ENCODE measurements at regions not wholly inside any gene's neighbourhood (a gene's known extent, or its start where the extent isn't known, plus 50 kb on each side); places are given as distances from the start of the nearest gene placed in this dataset.

DNA sequence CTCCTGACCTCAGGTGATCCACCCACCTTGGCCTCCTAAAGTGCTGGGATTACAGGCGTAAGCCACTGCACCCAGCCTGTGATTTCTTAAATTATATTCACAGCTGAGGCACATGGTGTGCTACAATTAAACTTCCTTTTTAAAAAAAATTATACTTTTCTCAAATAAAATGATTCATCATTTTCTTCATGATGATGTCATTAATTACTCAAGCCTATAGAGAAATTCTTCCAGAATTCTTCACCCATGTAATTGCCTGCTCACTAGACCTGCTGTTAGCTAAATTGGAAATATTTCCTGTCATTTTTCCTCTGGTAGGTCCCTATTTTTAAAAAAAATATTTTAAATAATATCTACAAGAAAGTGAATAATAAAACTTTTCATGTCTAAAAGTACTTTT is 440.0 kb upstream of the ANO3 start:
- no peak for TF ChIP-seq CHD2 (IDR thresholded peaks at IDR 0.05; ENCODE audit: low read length, partially characterized antibody)
- no peak for TF ChIP-seq FOSL2 (IDR thresholded peaks at IDR 0.05; ENCODE audit: borderline replicate concordance, low read depth)
- TF ChIP-seq, protein P1, sequence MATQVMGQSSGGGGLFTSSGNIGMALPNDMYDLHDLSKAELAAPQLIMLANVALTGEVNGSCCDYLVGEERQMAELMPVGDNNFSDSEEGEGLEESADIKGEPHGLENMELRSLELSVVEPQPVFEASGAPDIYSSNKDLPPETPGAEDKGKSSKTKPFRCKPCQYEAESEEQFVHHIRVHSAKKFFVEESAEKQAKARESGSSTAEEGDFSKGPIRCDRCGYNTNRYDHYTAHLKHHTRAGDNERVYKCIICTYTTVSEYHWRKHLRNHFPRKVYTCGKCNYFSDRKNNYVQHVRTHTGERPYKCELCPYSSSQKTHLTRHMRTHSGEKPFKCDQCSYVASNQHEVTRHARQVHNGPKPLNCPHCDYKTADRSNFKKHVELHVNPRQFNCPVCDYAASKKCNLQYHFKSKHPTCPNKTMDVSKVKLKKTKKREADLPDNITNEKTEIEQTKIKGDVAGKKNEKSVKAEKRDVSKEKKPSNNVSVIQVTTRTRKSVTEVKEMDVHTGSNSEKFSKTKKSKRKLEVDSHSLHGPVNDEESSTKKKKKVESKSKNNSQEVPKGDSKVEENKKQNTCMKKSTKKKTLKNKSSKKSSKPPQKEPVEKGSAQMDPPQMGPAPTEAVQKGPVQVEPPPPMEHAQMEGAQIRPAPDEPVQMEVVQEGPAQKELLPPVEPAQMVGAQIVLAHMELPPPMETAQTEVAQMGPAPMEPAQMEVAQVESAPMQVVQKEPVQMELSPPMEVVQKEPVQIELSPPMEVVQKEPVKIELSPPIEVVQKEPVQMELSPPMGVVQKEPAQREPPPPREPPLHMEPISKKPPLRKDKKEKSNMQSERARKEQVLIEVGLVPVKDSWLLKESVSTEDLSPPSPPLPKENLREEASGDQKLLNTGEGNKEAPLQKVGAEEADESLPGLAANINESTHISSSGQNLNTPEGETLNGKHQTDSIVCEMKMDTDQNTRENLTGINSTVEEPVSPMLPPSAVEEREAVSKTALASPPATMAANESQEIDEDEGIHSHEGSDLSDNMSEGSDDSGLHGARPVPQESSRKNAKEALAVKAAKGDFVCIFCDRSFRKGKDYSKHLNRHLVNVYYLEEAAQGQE (IDR thresholded peaks at IDR 0.05; ENCODE audit: low read depth, low read length): no peak
- TF ChIP-seq EP300 (IDR thresholded peaks at IDR 0.05; ENCODE audit: borderline replicate concordance in 1 of 2, low read depth in 1 of 2, low read length in 1 of 2): no peak
- TF ChIP-seq, protein P2, sequence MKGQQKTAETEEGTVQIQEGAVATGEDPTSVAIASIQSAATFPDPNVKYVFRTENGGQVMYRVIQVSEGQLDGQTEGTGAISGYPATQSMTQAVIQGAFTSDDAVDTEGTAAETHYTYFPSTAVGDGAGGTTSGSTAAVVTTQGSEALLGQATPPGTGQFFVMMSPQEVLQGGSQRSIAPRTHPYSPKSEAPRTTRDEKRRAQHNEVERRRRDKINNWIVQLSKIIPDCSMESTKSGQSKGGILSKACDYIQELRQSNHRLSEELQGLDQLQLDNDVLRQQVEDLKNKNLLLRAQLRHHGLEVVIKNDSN (IDR thresholded peaks at IDR 0.05; ENCODE audit: borderline replicate concordance, low read depth): no peak
- no peak for TF ChIP-seq RFX5 (IDR thresholded peaks at IDR 0.05; ENCODE audit: low read length)
- no peak for TF ChIP-seq NFIC (IDR thresholded peaks at IDR 0.05; ENCODE audit: borderline replicate concordance)
- TF ChIP-seq, protein P3, sequence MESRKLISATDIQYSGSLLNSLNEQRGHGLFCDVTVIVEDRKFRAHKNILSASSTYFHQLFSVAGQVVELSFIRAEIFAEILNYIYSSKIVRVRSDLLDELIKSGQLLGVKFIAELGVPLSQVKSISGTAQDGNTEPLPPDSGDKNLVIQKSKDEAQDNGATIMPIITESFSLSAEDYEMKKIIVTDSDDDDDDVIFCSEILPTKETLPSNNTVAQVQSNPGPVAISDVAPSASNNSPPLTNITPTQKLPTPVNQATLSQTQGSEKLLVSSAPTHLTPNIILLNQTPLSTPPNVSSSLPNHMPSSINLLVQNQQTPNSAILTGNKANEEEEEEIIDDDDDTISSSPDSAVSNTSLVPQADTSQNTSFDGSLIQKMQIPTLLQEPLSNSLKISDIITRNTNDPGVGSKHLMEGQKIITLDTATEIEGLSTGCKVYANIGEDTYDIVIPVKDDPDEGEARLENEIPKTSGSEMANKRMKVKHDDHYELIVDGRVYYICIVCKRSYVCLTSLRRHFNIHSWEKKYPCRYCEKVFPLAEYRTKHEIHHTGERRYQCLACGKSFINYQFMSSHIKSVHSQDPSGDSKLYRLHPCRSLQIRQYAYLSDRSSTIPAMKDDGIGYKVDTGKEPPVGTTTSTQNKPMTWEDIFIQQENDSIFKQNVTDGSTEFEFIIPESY (IDR thresholded peaks at IDR 0.05; ENCODE audit: borderline replicate concordance, low read depth): no peak
- H3F3A ChIP-seq (replicated peaks; ENCODE audit: insufficient read depth): no peaks in the 10 kb centered on the region
- no peak overlapping the region for H3K4me3 ChIP-seq (ENCODE audit: low read depth in 2 of 2, low read length in 1 of 2)
- no peaks in the 10 kb centered on the region for H3K79me2 ChIP-seq (ENCODE audit: insufficient read depth)
- no peak overlapping the region for H2AFZ ChIP-seq (ENCODE audit: low read depth)
- no peaks in the 10 kb centered on the region for H3K27me3 ChIP-seq (ENCODE audit: insufficient read depth)
- POLR2A ChIA-PET: no interaction called here
- H3K9ac ChIP-seq: no peak overlapping the region
- DNase-seq: no peak
- H3K9me2 ChIP-seq: no peaks in the 10 kb centered on the region
- H3K36me3 ChIP-seq (replicated peaks in 1 of 2; ENCODE audit: control insufficient read depth in 1 of 2, insufficient read depth in 2 of 2, low read length in 1 of 2): no peaks in the 10 kb centered on the region
- WGBS (ENCODE audit: low lambda C conversion rate): 86% methylated on average over 1 of the region's 1 CpG
- no peak overlapping the region for H3K4me2 ChIP-seq
- no peaks in the 10 kb centered on the region; a peak in 1 of 4 replicates for H3K4me1 ChIP-seq (ENCODE audit: control insufficient read depth in 1 of 2, insufficient read depth in 2 of 2, low read depth in 1 of 2, low read length in 1 of 2)
- H3K9me3 ChIP-seq: no peaks in the 10 kb centered on the region
- CTCF ChIA-PET: no interaction called here
- no peak overlapping the region for H3K27ac ChIP-seq (ENCODE audit: low read depth in 2 of 2, low read length in 1 of 2)
- no peaks in the 10 kb centered on the region for H4K20me1 ChIP-seq (ENCODE audit: insufficient read depth)

DNA sequence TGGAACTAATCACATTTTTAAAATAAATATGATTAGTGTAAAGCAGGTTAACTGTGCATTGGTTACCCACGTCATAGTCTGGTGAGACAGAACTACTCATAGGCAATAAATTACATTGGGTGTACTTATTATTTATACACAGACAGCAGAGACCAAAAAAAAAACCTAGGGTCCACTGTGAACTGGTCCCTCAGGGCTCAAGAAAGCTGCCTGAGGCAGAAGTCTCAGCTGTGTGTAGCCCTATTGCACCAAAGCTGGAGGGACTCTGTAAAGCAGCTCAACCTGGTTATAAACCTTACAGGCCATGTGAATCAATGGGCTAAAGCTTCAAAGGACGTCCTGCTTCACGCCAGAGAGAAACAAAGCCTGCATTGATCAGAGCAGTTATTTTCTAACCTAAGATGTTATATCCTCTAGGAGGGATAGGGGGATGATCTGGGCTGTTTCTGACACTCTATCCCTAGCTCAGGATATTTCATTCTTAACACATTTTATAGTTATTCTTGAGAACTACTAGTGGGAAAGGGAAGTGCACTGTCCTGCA is 432.2 kb upstream of the ANO3 start:
- Histone ChIP-seq H3K9ac (no peak overlapping the region), H3K4me1 (ENCODE audit: control insufficient read depth in 1 of 2, insufficient read depth in 2 of 2, low read depth in 1 of 2, low read length in 1 of 2) (peaks cover 0 to 2% of the 10 kb centered on the region in 2 experiments; a peak in 1 of 4 replicates), H3K36me3 (replicated peaks in 1 of 2; ENCODE audit: control insufficient read depth in 1 of 2, insufficient read depth in 2 of 2, low read length in 1 of 2) (no peaks in the 10 kb centered on the region), H3K4me2 (no peak overlapping the region), H4K20me1 (ENCODE audit: insufficient read depth) (no peaks in the 10 kb centered on the region), H3K27ac (ENCODE audit: low read depth in 2 of 2, low read length in 1 of 2) (no peak overlapping the region), H3K9me2 (no peaks in the 10 kb centered on the region), H3K4me3 (ENCODE audit: low read depth in 2 of 2, low read length in 1 of 2) (no peak overlapping the region), H3K9me3 (no peaks in the 10 kb centered on the region), H3K79me2 (ENCODE audit: insufficient read depth) (no peaks in the 10 kb centered on the region), H3F3A (replicated peaks; ENCODE audit: insufficient read depth) (no peaks in the 10 kb centered on the region), H2AFZ (ENCODE audit: low read depth) (no peak overlapping the region), H3K27me3 (ENCODE audit: insufficient read depth) (no peaks in the 10 kb centered on the region)
- no peak for DNase-seq
- ChIA-PET CTCF (no interaction called here), POLR2A (interaction anchor here (0.6 kb wide), 1 partner anchor 1356 kb away, joined by 3 read pairs; no protein-coding TSS in a partner anchor)
- 59% methylated on average over 3 of the region's 3 CpGs for WGBS (ENCODE audit: low lambda C conversion rate)
- no peak for TF ChIP-seq CHD2 (IDR thresholded peaks at IDR 0.05; ENCODE audit: low read length, partially characterized antibody)
- no peak for TF ChIP-seq RCOR1 (IDR thresholded peaks at IDR 0.05; ENCODE audit: low read length)
- TF ChIP-seq, protein P4, sequence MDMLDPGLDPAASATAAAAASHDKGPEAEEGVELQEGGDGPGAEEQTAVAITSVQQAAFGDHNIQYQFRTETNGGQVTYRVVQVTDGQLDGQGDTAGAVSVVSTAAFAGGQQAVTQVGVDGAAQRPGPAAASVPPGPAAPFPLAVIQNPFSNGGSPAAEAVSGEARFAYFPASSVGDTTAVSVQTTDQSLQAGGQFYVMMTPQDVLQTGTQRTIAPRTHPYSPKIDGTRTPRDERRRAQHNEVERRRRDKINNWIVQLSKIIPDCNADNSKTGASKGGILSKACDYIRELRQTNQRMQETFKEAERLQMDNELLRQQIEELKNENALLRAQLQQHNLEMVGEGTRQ (IDR thresholded peaks at IDR 0.05; ENCODE audit: borderline replicate concordance, low read depth, low read length): no peak
- no peak for TF ChIP-seq FOXM1 (IDR thresholded peaks at IDR 0.05; ENCODE audit: low read depth)
- TF ChIP-seq FOXJ3 (CRISPR knock-in tag; IDR thresholded peaks at IDR 0.05): no peak
- no peak for TF ChIP-seq YY1 (IDR thresholded peaks at IDR 0.05; ENCODE audit: low read depth)
- TF ChIP-seq, protein P5, sequence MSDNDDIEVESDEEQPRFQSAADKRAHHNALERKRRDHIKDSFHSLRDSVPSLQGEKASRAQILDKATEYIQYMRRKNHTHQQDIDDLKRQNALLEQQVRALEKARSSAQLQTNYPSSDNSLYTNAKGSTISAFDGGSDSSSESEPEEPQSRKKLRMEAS (IDR thresholded peaks at IDR 0.05; ENCODE audit: low read depth): no peak
- TF ChIP-seq NRF1 (IDR thresholded peaks at IDR 0.05; ENCODE audit: low read depth, low read length): no peak
- no peak for TF ChIP-seq RAD21 (IDR thresholded peaks at IDR 0.05; ENCODE audit: low read length)
- TF ChIP-seq SIN3A (IDR thresholded peaks at IDR 0.05; ENCODE audit: borderline replicate concordance, low read depth, low read length): no peak
- TF ChIP-seq GABPA (IDR thresholded peaks at IDR 0.05; ENCODE audit: low read depth): no peak
- no peak for TF ChIP-seq SMC3 (IDR thresholded peaks at IDR 0.05; ENCODE audit: low read depth, low read length)
- no peak for TF ChIP-seq RFX5 (IDR thresholded peaks at IDR 0.05; ENCODE audit: low read length)

All from SK-N-SH (cell line).